IPS DF 6.9 (cell line): ENCODE measurements at regions not wholly inside any gene's neighbourhood (a gene's known extent, or its start where the extent isn't known, plus 50 kb on each side); places are given as distances from the start of the nearest gene placed in this dataset.

Source experiments
- DNase-seq: peaks from one replicate; pipeline ENCODE4 v3.0.0-alpha.2; 2013; ENCODE audit warnings: low read depth, low spot score
- H3K27ac ChIP-seq: one replicate; pipeline ENCODE4 v1.5.1; 2013; ENCODE audit warnings: low read length, control low read depth
- H3K27me3 ChIP-seq: 2 replicates; pipeline ENCODE4 v1.6.1; 2013; ENCODE audit warnings: mild to moderate bottlenecking, low read length; ENCODE audit not compliant: control insufficient read depth, insufficient read depth
- H3K36me3 ChIP-seq: 2 replicates; pipeline ENCODE4 v1.6.1; 2013; ENCODE audit warnings: low read length; ENCODE audit not compliant: control insufficient read depth, insufficient read depth
- H3K4me1 ChIP-seq: 2 replicates; pipeline ENCODE4 v1.6.1; 2013; ENCODE audit warnings: low read length; ENCODE audit not compliant: control insufficient read depth, insufficient read depth
- H3K4me3 ChIP-seq: 2 replicates; pipeline ENCODE4 v1.5.1; 2013; ENCODE audit warnings: mild to moderate bottlenecking, low read length
- H3K9me3 ChIP-seq: 2 replicates; pipeline ENCODE4 v1.6.1; 2013; ENCODE audit warnings: low read length, inconsistent platforms; ENCODE audit not compliant: control insufficient read depth, insufficient read depth
- WGBS: extraction: QIAGEN DNeasy Blood & Tissue Kit; methylation state at CpG from one replicate; pipeline ENCODE4 v1.1.7; 2013; ENCODE audit warnings: mixed read lengths, missing lambda C conversion rate; ENCODE audit not compliant: insufficient read length, insufficient coverage; 5-methylcytosine and 5-hydroxymethylcytosine counted together

DNA sequence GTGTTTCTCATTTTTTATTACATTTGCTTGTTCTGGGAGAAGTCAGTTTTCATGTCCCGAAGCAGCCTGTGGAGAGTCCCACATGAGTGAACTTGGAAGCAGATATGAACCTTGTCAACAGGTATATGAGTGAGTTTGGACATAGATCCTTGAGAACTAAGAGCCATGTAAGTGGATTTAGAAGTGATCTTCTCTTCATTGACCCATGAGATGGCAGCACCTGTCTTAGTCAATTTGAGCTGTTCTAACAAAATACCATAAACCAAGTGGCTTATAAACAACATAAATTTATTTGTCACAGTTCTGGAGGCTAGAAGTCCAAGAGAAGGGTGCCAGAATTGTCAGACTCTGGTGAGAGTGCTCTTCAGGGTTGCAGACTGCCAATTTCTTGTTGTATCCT is 1043.8 kb downstream of the ADGRL3 start:
- no peak for DNase-seq
- WGBS = no CpG with 5 or more reads among the region's 1 CpG

DNA sequence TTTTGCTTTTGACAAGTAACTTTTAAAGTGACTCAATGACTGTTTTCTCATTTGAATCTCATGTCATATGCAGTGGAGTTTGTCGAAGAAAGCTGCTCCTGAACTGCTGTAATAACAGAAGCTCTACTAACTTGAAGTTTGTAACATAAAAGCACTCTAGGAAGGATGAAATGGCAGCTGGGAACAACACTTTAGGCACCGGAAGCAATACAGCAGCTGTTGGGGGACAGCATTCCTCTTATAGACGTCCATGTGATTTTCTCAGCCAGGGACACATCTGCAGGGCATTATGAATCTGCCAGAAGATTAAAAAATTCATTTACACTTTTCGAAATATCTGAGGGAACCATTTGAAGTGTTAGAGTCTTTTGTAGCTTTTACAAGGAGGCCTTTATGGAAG is 1035.8 kb downstream of the ADGRL3 start:
- no peaks in the 10 kb centered on the region for H3K9me3 ChIP-seq
- no CpG with 5 or more reads among the region's 4 CpGs for WGBS

More for the DNA sequence above, 1043.8 kb downstream of the ADGRL3 start:
- Histone ChIP-seq H3K4me3 (no peak overlapping the region), H3K36me3 (no peaks in the 10 kb centered on the region), H3K27me3 (no peaks in the 10 kb centered on the region), H3K9me3 (no peaks in the 10 kb centered on the region), H3K4me1 (no peaks in the 10 kb centered on the region), H3K27ac (no peak overlapping the region)

DNA sequence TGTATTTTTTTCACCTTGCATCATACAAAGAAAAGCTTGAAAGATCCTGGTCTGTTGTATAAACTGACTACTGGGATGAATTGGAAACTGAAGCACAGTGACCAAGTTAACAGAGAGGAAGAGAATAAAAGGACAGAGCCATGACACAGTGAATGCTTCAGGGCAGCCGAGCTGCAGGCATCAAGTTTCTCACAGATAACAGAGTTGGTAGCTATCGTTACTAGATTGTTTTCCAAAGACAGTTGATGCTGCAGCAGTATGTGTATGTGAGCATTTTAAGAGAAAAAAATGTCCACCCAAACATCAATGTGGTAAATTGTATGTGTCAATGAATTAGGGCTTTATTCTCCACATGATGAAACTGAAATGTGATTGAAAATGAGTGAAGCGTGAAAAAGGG is 1032.7 kb downstream of the ADGRL3 start:
- no peak overlapping the region for H3K27ac ChIP-seq
- no peaks in the 10 kb centered on the region for H3K9me3 ChIP-seq
- WGBS = no CpG with 5 or more reads among the region's 3 CpGs
- H3K36me3 ChIP-seq = no peaks in the 10 kb centered on the region
- no peak for DNase-seq
- H3K4me3 ChIP-seq = no peak overlapping the region
- H3K27me3 ChIP-seq = no peaks in the 10 kb centered on the region
- no peaks in the 10 kb centered on the region for H3K4me1 ChIP-seq

More for the DNA sequence above, 1035.8 kb downstream of the ADGRL3 start:
- no peaks in the 10 kb centered on the region for H3K4me1 ChIP-seq
- H3K4me3 ChIP-seq = no peak overlapping the region
- DNase-seq = no peak
- no peak overlapping the region for H3K27ac ChIP-seq
- no peaks in the 10 kb centered on the region for H3K27me3 ChIP-seq
- no peaks in the 10 kb centered on the region for H3K36me3 ChIP-seq

DNA sequence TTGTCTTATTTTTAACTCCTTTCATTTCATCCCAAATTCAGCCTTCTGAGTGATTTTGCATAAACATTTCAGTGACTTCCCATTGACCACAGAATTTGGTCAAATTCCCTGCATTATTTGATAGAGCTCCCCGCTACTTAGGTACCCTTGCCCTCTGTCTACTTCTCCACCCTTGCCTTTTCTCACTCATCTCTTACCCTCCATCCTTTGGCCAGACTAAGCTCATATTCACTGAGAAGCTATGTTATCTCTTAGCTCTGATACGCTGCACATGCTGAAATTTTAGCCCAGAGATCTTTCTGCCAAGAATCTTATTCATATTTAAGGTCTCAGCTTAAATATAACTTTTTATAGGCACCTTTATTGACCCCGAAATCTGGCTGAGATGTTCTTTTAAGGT is 1031.9 kb downstream of the ADGRL3 start:
- Histone ChIP-seq H3K9me3 (no peaks in the 10 kb centered on the region), H3K27me3 (no peaks in the 10 kb centered on the region), H3K36me3 (no peaks in the 10 kb centered on the region), H3K4me3 (no peak overlapping the region), H3K27ac (no peak overlapping the region), H3K4me1 (no peaks in the 10 kb centered on the region)
- no CpG with 5 or more reads among the region's 3 CpGs for WGBS
- DNase-seq = no peak

DNA sequence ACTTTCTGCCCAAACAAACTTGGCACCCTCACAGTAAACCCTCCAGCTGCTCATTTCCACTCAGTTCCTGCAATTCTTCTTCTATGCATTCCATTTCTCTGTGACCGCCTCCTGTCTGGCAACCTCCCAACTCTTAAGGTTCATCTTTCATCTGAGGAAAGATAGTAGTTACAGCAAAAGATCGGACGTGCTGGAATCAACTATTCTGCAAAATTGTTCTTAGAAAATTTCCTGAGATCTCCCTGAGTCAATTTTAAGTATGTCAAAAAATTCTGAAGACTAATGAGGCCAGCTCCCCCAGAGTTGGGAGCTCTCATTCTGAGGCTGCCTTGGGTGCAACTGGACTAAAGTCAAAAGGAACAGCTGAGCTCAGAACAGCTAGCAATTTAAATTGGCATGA is 1026.0 kb downstream of the ADGRL3 start:
- Histone ChIP-seq H3K4me3 (no peak overlapping the region), H3K9me3 (no peaks in the 10 kb centered on the region), H3K27me3 (no peaks in the 10 kb centered on the region), H3K4me1 (no peaks in the 10 kb centered on the region), H3K36me3 (no peaks in the 10 kb centered on the region), H3K27ac (no peak overlapping the region)
- DNase-seq = no peak
- no CpG with 5 or more reads among the region's 3 CpGs for WGBS

DNA sequence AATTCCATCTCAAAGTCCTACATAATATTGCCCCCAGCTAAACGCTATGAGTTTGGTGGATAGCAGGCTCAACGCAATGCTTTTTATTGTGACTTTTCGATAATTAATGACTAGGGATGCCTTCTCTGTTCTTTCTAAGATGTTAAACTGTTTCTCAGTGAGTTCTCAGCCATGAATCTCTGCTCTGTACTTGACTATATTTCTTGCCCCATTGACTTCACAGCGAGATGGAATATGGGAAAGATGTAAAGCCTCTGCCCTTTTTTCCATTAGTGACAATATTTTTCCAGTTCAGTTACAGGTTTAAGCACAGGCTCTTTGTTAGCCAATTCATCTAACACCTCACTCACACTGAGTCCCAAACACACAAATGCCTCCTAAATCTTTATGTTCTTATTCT is 1022.0 kb downstream of the ADGRL3 start:
- H3K4me3 ChIP-seq = no peak overlapping the region
- DNase-seq = no peak
- H3K27me3 ChIP-seq = no peaks in the 10 kb centered on the region
- H3K4me1 ChIP-seq = no peaks in the 10 kb centered on the region
- H3K27ac ChIP-seq = no peak overlapping the region
- WGBS = no CpG with 5 or more reads among the region's 4 CpGs
- no peaks in the 10 kb centered on the region for H3K36me3 ChIP-seq
- H3K9me3 ChIP-seq = no peaks in the 10 kb centered on the region

DNA sequence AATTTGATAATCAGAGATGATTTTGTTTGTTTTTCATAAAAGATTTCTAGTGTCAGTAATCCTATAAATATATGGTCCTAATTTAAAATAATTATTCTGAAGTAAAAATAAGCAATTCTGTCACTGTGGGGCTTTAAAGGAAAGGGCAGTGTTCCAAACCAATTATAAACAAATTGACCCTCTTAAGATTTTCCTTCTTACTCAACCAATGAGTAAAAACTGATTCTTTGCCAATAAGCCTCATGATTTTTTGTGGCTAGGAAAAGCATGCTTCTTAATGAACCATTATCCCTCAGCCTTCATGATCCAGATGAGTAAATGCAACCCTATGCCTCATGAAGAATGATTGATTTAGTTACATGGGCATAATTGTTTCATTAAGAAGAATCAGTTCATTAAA is 1010.4 kb downstream of the ADGRL3 start:
- no peak for DNase-seq
- no peaks in the 10 kb centered on the region for H3K9me3 ChIP-seq
- H3K4me1 ChIP-seq = no peaks in the 10 kb centered on the region; the same call in 1 of the 2 replicates
- no peak overlapping the region for H3K4me3 ChIP-seq
- no peaks in the 10 kb centered on the region for H3K27me3 ChIP-seq
- H3K36me3 ChIP-seq = no peaks in the 10 kb centered on the region
- no peak overlapping the region for H3K27ac ChIP-seq

DNA sequence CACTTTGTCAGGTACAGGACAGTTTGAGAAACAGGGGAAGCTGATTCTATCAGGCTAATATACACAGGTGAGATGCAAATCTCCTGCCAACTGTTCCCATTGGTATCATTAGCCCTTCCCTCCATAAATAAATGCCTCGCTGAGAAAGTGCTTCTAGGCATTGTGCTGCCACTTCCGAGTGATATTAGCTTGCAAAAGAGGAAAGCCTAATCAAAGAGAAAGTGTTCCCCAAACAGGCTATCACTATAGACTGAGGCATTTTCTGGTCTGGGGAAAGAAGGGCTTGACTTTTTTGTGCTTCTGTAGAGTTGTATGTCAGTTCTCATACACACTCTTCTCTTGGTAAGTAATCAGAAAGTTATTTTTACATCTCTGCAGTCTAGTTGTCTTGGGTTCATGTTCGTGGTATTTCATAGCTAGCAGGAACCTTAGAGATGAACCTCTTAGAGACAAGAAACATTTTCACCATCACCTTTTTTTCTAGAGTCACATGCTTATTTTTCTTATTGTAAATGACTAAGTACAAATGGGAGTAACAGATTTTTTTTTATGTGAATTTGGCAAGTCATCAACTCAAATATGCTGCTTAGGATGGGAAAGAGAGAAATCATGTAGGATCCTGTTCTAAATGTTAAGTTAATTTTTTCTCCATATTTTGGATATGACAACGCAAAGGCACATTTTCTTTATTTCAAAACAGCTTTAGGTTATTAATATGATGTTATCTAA is 1009.8 kb downstream of the ADGRL3 start:
- no peaks in the 10 kb centered on the region for H3K9me3 ChIP-seq
- no peaks in the 10 kb centered on the region for H3K36me3 ChIP-seq
- no peak overlapping the region for H3K4me3 ChIP-seq
- no peaks in the 10 kb centered on the region; the same call in 1 of the 2 replicates for H3K4me1 ChIP-seq
- no peak overlapping the region for H3K27ac ChIP-seq
- H3K27me3 ChIP-seq = no peaks in the 10 kb centered on the region
- no peak for DNase-seq
- no CpG with 5 or more reads among the region's 4 CpGs for WGBS

DNA sequence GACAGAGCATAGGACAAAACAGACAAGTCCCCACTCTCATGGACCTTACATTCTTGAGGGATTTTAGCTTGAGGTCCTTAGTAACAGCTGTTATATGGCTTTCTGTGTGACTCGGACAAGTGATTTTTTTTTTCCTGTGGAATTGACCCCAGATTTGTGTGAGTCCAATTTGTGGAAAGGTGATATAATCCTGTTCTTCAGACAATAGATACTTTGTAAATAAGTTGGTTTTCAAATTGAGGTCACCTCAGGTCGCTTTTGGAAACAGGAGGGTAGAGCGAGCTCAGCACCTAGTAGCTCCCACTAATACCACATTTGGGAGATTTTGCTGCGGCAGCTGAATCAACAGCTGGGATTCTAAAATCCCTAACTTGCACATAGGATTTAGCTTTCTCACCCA is 1008.8 kb downstream of the ADGRL3 start:
- no CpG with 5 or more reads among the region's 4 CpGs for WGBS
- H3K27ac ChIP-seq = no peak overlapping the region
- H3K27me3 ChIP-seq = no peaks in the 10 kb centered on the region
- H3K4me3 ChIP-seq = no peak overlapping the region
- H3K9me3 ChIP-seq = no peaks in the 10 kb centered on the region
- no peaks in the 10 kb centered on the region for H3K36me3 ChIP-seq
- no peaks in the 10 kb centered on the region; the same call in 1 of the 2 replicates for H3K4me1 ChIP-seq
- no peak for DNase-seq

DNA sequence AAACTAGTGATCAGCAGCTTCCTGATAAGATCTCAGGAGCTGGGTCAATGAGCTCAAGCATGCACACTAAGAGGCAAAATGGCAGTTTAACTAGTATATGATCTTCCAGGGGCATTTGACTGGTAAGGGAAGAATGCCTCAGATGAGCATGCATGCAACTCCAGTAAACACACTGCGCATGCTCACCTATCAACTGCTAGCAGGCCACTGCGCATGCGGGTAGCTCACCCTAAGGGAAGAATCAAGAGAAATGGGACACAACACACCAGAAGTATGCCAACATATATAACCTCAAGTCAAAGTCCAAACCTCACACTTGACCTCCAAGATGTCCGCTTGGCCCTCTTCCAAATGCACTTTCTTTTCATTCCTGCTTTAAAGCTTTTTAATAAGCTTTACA is 1004.0 kb downstream of the ADGRL3 start:
- Histone ChIP-seq H3K36me3 (no peaks in the 10 kb centered on the region), H3K4me1 (no peaks in the 10 kb centered on the region; the same call in 1 of the 2 replicates), H3K27ac (no peak overlapping the region), H3K9me3 (no peaks in the 10 kb centered on the region), H3K4me3 (no peak overlapping the region), H3K27me3 (no peaks in the 10 kb centered on the region)
- no peak for DNase-seq
- WGBS = no CpG with 5 or more reads among the region's 4 CpGs

DNA sequence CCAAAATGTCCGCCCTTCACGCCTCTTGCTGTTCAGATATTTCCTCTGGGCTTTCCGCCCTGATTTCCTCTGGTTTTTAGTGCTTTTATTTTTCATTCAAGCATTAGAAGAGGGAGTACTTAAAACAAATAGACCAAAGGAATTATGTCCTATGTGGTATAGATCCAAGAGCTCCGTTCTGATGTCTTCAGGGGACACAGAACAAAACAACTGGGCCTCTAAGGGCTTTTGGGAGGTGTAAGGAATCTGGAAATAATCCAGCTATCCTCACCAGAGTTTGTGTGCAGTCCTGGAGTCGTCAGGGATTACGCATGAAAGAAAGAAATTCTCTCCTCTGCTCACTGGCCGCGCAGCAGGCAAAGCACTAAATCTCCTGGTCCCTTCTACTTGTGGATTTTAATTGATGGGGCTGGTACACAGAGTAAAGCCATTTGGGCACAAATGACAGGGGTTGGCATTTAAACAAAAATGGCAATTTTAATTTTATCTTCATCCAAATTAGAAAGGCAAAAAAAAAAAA is 999.2 kb downstream of the ADGRL3 start:
- Histone ChIP-seq H3K4me1 (no peaks in the 10 kb centered on the region), H3K9me3 (no peaks in the 10 kb centered on the region), H3K27ac (no peak overlapping the region), H3K27me3 (no peaks in the 10 kb centered on the region), H3K4me3 (no peak overlapping the region), H3K36me3 (no peaks in the 10 kb centered on the region)
- DNase-seq = no peak
- WGBS = no CpG with 5 or more reads among the region's 8 CpGs
